GM12878 (cell line): ENCODE measurements at regions not wholly inside any gene's neighbourhood (a gene's known extent, or its start where the extent isn't known, plus 50 kb on each side); places are given as distances from the start of the nearest gene placed in this dataset.

Experiments
- ATAC-seq: fragments of 200-7000 bp; cut with Tn5 transposase; 3 replicates; pipeline ENCODE4 v1.9.1; 2020; ENCODE audit warnings: mild to moderate bottlenecking, moderate library complexity
- BruUV-seq: library from RNA; stranded (reverse); fragments of 400-500 nt; replicated peaks from 2 replicates; lab custom pipeline; 2021; lab: Mats Ljungman, UMichigan
- CTCF ChIA-PET: fragments of 300-600 bp; sonication (Branson Sonifier 250); formaldehyde crosslinking; extraction: SDS; loops from one replicate; lab custom pipeline; 2021; ENCODE audit warnings: inconsistent platforms; lab: Yijun Ruan, JAX
- POLR2A ChIA-PET: fragments of 350-600 bp; formaldehyde crosslinking; extraction: SDS; loops from one replicate; lab custom pipeline; 2021; ENCODE audit warnings: inconsistent platforms; lab: Charles Lee
- RAD21 ChIA-PET: fragments of 300-600 bp; sonication (Branson Sonifier 250); formaldehyde crosslinking; loops from one replicate; lab custom pipeline; 2023; ENCODE audit warnings: antibody characterized with exemption; ENCODE audit not compliant: unreplicated experiment; lab: Charles Lee
- SMC1A ChIA-PET: fragments of 300-600 bp; sonication (Branson Sonifier 250); formaldehyde crosslinking; loops from one replicate; lab custom pipeline; 2023; ENCODE audit not compliant: unreplicated experiment, uncharacterized antibody; lab: Charles Lee
- DNase-seq: peaks from one replicate; pipeline ENCODE4 v3.0.0-alpha.2; 2011; ENCODE audit warnings: low read depth, low spot score
- FAIRE-seq: peaks from 3 replicates; lab custom pipeline; 2011; peaks lifted over from hg19 to GRCh38; lab: Jason Lieb, UNC
- H2AFZ ChIP-seq: 2 replicates; pipeline ENCODE4 v1.6.0; 2011; ENCODE audit warnings: low read depth, low read length, control low read depth; ENCODE audit not compliant: control insufficient read depth
- H3K27ac ChIP-seq: 2 replicates; pipeline ENCODE4 v1.5.1; 2011; ENCODE audit warnings: control low read depth; ENCODE audit not compliant: control insufficient read depth, insufficient read depth
- H3K27me3 ChIP-seq, 2 experiments: replicated peaks in 1 of 2; 2 replicates each; pipeline versions ENCODE4 v1.6.0 to v1.6.1; 2011; ENCODE audit warnings: low read length in 1 of 2; ENCODE audit not compliant: control insufficient read depth in 2 of 2, insufficient read depth in 2 of 2
- H3K36me3 ChIP-seq, 2 experiments: 2 replicates each; pipeline ENCODE4 v1.5.1; 2011; ENCODE audit warnings: low read length in 1 of 2; ENCODE audit not compliant: control insufficient read depth in 2 of 2, insufficient read depth in 2 of 2
- H3K4me1 ChIP-seq: 2 replicates; pipeline ENCODE4 v1.6.1; 2011; ENCODE audit warnings: mild to moderate bottlenecking, low read length, moderate library complexity, mixed read lengths; ENCODE audit not compliant: control insufficient read depth, insufficient read depth
- H3K4me2 ChIP-seq: 2 replicates; pipeline ENCODE4 v1.6.0; 2011; ENCODE audit warnings: control low read depth; ENCODE audit not compliant: control insufficient read depth, insufficient read depth
- H3K4me3 ChIP-seq: fragments of 200-600 bp; sonication (generic); 2 replicates; pipeline ENCODE4 v1.5.1; 2016
- H3K79me2 ChIP-seq: 2 replicates; pipeline ENCODE4 v1.6.0; 2011; ENCODE audit warnings: low read length; ENCODE audit not compliant: control insufficient read depth, insufficient read depth
- H3K9ac ChIP-seq: 2 replicates; pipeline ENCODE4 v1.8.0; 2011; ENCODE audit warnings: low read length, control low read depth, mixed read lengths; ENCODE audit not compliant: control insufficient read depth, insufficient read depth
- H3K9me3 ChIP-seq: replicated peaks from 3 replicates; pipeline ENCODE4 v1.5.1; 2011; ENCODE audit warnings: mild to moderate bottlenecking, low read length; ENCODE audit not compliant: control insufficient read depth, insufficient read depth
- H4K20me1 ChIP-seq: 2 replicates; pipeline ENCODE4 v1.6.0; 2011; ENCODE audit not compliant: control insufficient read depth, insufficient read depth
- BACH1 ChIP-seq: fragments of 450-650 bp; IDR thresholded peaks from 2 replicates; pipeline ENCODE4 v1.6.1; 2017; ENCODE audit warnings: mild to moderate bottlenecking, borderline replicate concordance
- CBX3 ChIP-seq: fragments of 200-600 bp; sonication (generic); IDR thresholded peaks from 2 replicates; pipeline ENCODE4 v1.6.1; 2016; ENCODE audit warnings: low read depth, borderline replicate concordance
- CREM ChIP-seq: IDR thresholded peaks from 2 replicates; pipeline ENCODE4 v1.6.1; 2014; ENCODE audit warnings: antibody characterized with exemption, low read depth
- E2F4 ChIP-seq: IDR thresholded peaks from 2 replicates; pipeline ENCODE4 v1.6.1; 2012; ENCODE audit warnings: low read depth, low read length, improper control_type of control experiment
- ELK1 ChIP-seq: IDR thresholded peaks from 2 replicates; pipeline ENCODE4 v1.6.1; 2012; ENCODE audit warnings: low read depth, low read length, improper control_type of control experiment
- GATAD2B ChIP-seq: fragments of 450-650 bp; conservative IDR thresholded peaks from 2 replicates; pipeline ENCODE4 v1.6.1; 2017; ENCODE audit warnings: low read depth, mild to moderate bottlenecking, moderate library complexity
- KDM1A ChIP-seq: fragments of 200-600 bp; sonication (generic); IDR thresholded peaks from 2 replicates; pipeline ENCODE4 v1.6.1; 2016; ENCODE audit warnings: borderline replicate concordance
- KLF5 ChIP-seq: fragments of 450-650 bp; IDR thresholded peaks from 2 replicates; pipeline ENCODE4 v1.6.1; 2014; ENCODE audit warnings: mild to moderate bottlenecking; ENCODE audit not compliant: partially characterized antibody
- MAX ChIP-seq: IDR thresholded peaks from 2 replicates; pipeline ENCODE4 v1.6.1; 2012; ENCODE audit warnings: low read depth, low read length, improper control_type of control experiment
- NFIC ChIP-seq: IDR thresholded peaks from 2 replicates; pipeline ENCODE4 v1.6.1; 2012; ENCODE audit warnings: low read depth, mild to moderate bottlenecking, inconsistent platforms, low read length, moderate library complexity
- SREBF1 ChIP-seq: IDR thresholded peaks from 2 replicates; pipeline ENCODE4 v1.6.1; 2012; ENCODE audit warnings: mild to moderate bottlenecking, low read length
- SREBF2 ChIP-seq: IDR thresholded peaks from 2 replicates; pipeline ENCODE4 v1.6.1; 2012; ENCODE audit warnings: mild to moderate bottlenecking, low read length
- USF2 ChIP-seq: IDR thresholded peaks from 2 replicates; pipeline ENCODE4 v1.6.1; 2011; ENCODE audit warnings: low read depth, low read length, improper control_type of control experiment, borderline replicate concordance
- YY1 ChIP-seq: IDR thresholded peaks from 2 replicates; pipeline ENCODE4 v1.6.1; 2011; ENCODE audit warnings: low read depth, mild to moderate bottlenecking, low read length
- ZBTB11 ChIP-seq: fragments of 450-650 bp; formaldehyde crosslinking; IDR thresholded peaks from 2 replicates; pipeline ENCODE4 v1.5.0; 2022; ENCODE audit warnings: mild to moderate bottlenecking, missing genetic modification characterization
- ZZZ3 ChIP-seq: IDR thresholded peaks from 2 replicates; pipeline ENCODE4 v1.6.1; 2011; ENCODE audit warnings: low read depth; ENCODE audit not compliant: control insufficient read depth, insufficient read length
- WGBS: methylation state at CpG from one replicate; pipeline ENCODE4 v1.1.6; 2016; ENCODE audit warnings: low lambda C conversion rate; ENCODE audit not compliant: insufficient replicate concordance, insufficient coverage; ENCODE audit errors: missing lambda C conversion rate; 5-methylcytosine and 5-hydroxymethylcytosine counted together
- in situ Hi-C: fragments of 300-500 bp; cut with MboI; formaldehyde crosslinking; loops from 9 replicates; pipeline ENCODE4 v1.14.3; 2018; ENCODE audit warnings: mixed read lengths
- intact Hi-C: fragments of 100-400 bp; cut with micrococcal nuclease; formaldehyde crosslinking; loops from one replicate; pipeline ENCODE4 v1.14.2; 2022; ENCODE audit not compliant: unreplicated experiment

GRCh38 chr5:120306303-120306702 is 157.8 kb upstream of the PRR16 start:
- ChIA-PET RAD21 (no interaction called here), POLR2A (no interaction called here), CTCF (interaction anchor here (0.9 kb wide), 1 partner anchor 628 kb away, joined by 3 read pairs; no protein-coding TSS in a partner anchor), SMC1A (interaction anchor here (0.9 kb wide), 1 partner anchor 85 kb away, joined by 3 read pairs; no protein-coding TSS in a partner anchor)
- no peak for TF ChIP-seq ELK1
- TF ChIP-seq ZBTB11 (CRISPR knock-in tag), result no peak
- no peak for TF ChIP-seq MAX
- TF ChIP-seq NFIC, result no peak
- no peak for TF ChIP-seq SREBF1
- no peak for TF ChIP-seq KDM1A
- TF ChIP-seq ZZZ3, result no peak
- no peak for TF ChIP-seq BACH1
- no peak for TF ChIP-seq CBX3
- TF ChIP-seq GATAD2B, result no peak
- TF ChIP-seq SREBF2, result no peak
- TF ChIP-seq YY1, result no peak
- TF ChIP-seq E2F4, result no peak
- TF ChIP-seq USF2, result no peak
- TF ChIP-seq KLF5, result no peak
- TF ChIP-seq CREM, result no peak
- no peaks in the 10 kb centered on the region for H4K20me1 ChIP-seq
- H3K27me3 ChIP-seq, result no peaks in the 10 kb centered on the region
- intact Hi-C loops, result no loop called here
- H3K79me2 ChIP-seq, result no peaks in the 10 kb centered on the region
- H3K4me1 ChIP-seq, result no peaks in the 10 kb centered on the region
- no peak for ATAC-seq
- no peak overlapping the region for H2AFZ ChIP-seq
- no peaks in the 10 kb centered on the region for H3K36me3 ChIP-seq
- H3K9me3 ChIP-seq, result no peaks in the 10 kb centered on the region
- no peak overlapping the region for H3K4me3 ChIP-seq
- FAIRE-seq, result no peak
- no peak for DNase-seq
- no peak overlapping the region for H3K4me2 ChIP-seq
- in situ Hi-C loops, result no loop called here
- 30% methylated on average over 3 of the region's 3 CpGs for WGBS
- H3K9ac ChIP-seq, result no peak overlapping the region
- H3K27ac ChIP-seq, result no peak overlapping the region
- BruUV-seq, result no TSS peak
